Caco-2 (cell line): ENCODE measurements at regions not wholly inside any gene's neighbourhood (a gene's known extent, or its start where the extent isn't known, plus 50 kb on each side); places are given as distances from the start of the nearest gene placed in this dataset.
"Not testable (repeated sequence)": the region's sequence is repeated elsewhere in the genome, so short reads cannot be mapped to it uniquely, and the experiment has no call there.

Source experiments
- BruUV-seq: library from RNA; stranded (reverse); fragments of 400-500 nt; replicated peaks from 2 replicates; lab custom pipeline; 2021; lab: Mats Ljungman, UMichigan
- CTCF ChIA-PET: fragments of 300-600 bp; sonication (Branson Sonifier 250); formaldehyde crosslinking; loops from one replicate; lab custom pipeline; 2022; ENCODE audit warnings: antibody characterized with exemption; lab: Charles Lee
- POLR2A ChIA-PET: fragments of 300-600 bp; sonication (Branson Sonifier 250); formaldehyde crosslinking; loops from one replicate; lab custom pipeline; 2022; ENCODE audit warnings: antibody characterized with exemption; lab: Charles Lee
- DNase-seq, 2 experiments: peaks; one replicate each; pipeline versions ENCODE4 v3.0.0 to v3.0.0-alpha.2; 2020 to 2022
- H3K27me3 ChIP-seq: replicated peaks from 2 replicates; pipeline ENCODE4 v1.6.0; 2011; ENCODE audit warnings: low read length; ENCODE audit not compliant: control insufficient read depth, insufficient read depth
- H3K36me3 ChIP-seq: 2 replicates; pipeline ENCODE4 v1.5.1; 2011; ENCODE audit warnings: low read length; ENCODE audit not compliant: control insufficient read depth, insufficient read depth
- H3K4me1 ChIP-seq: fragments of 250-450 bp; sonication (Bioruptor Pico); 2 replicates; pipeline ENCODE4 v1.5.1; 2020; ENCODE audit warnings: mild to moderate bottlenecking
- H3K4me3 ChIP-seq: 2 replicates; pipeline ENCODE4 v1.5.1; 2011; ENCODE audit warnings: low read depth, mild to moderate bottlenecking, control low read depth, low read length
- H3K9me3 ChIP-seq: fragments of 250-450 bp; sonication (Bioruptor Pico); 2 replicates; pipeline ENCODE4 v1.5.1; 2020; ENCODE audit warnings: mild to moderate bottlenecking, moderate library complexity
- H3K27ac Mint-ChIP-seq: one replicate; pipeline ENCODE4 v1.8.0; 2022; ENCODE audit warnings: mixed read lengths; ENCODE audit not compliant: unreplicated experiment
- H3K27me3 Mint-ChIP-seq: one replicate; pipeline ENCODE4 v1.8.0; 2022; ENCODE audit warnings: mixed read lengths; ENCODE audit not compliant: insufficient read depth, unreplicated experiment
- H3K36me3 Mint-ChIP-seq: one replicate; pipeline ENCODE4 v1.8.0; 2022; ENCODE audit warnings: mild to moderate bottlenecking, mixed read lengths; ENCODE audit not compliant: insufficient read depth, unreplicated experiment
- H3K4me1 Mint-ChIP-seq: one replicate; pipeline ENCODE4 v1.8.0; 2022; ENCODE audit warnings: low read depth, mixed read lengths; ENCODE audit not compliant: unreplicated experiment
- H3K4me3 Mint-ChIP-seq: one replicate; pipeline ENCODE4 v1.8.0; 2022; ENCODE audit warnings: mild to moderate bottlenecking, moderate library complexity, mixed read lengths; ENCODE audit not compliant: unreplicated experiment
- H3K9me3 Mint-ChIP-seq: one replicate; pipeline ENCODE4 v1.8.0; 2022; ENCODE audit warnings: mixed read lengths; ENCODE audit not compliant: unreplicated experiment
- intact Hi-C: fragments of 100-400 bp; cut with micrococcal nuclease; formaldehyde crosslinking; loops from one replicate; pipeline ENCODE4 v1.10.0; 2022; ENCODE audit not compliant: unreplicated experiment

GRCh38 chr9:39559384-39559783 lies 203.9 kb downstream of the SPATA31A1 start:
- H3K9me3 Mint-ChIP-seq, H3K27me3 Mint-ChIP-seq, H3K9me3 ChIP-seq, H3K4me1 ChIP-seq, H3K36me3 Mint-ChIP-seq, H3K27ac Mint-ChIP-seq, H3K4me3 Mint-ChIP-seq, POLR2A ChIA-PET, H3K36me3 ChIP-seq, intact Hi-C loops, CTCF ChIA-PET, BruUV-seq, H3K4me3 ChIP-seq, H3K27me3 ChIP-seq, H3K4me1 Mint-ChIP-seq: not testable (repeated sequence)
- DNase-seq: peak; percentile 7 to 30

- DNase-seq, H3K36me3 Mint-ChIP-seq, H3K9me3 Mint-ChIP-seq, H3K27me3 Mint-ChIP-seq, H3K4me1 ChIP-seq, CTCF ChIA-PET, H3K4me3 ChIP-seq, POLR2A ChIA-PET, intact Hi-C loops, H3K27me3 ChIP-seq, H3K27ac Mint-ChIP-seq, H3K4me3 Mint-ChIP-seq, H3K36me3 ChIP-seq, H3K9me3 ChIP-seq, H3K4me1 Mint-ChIP-seq, BruUV-seq: not testable (repeated sequence)
Observed at GRCh38 chr9:39566782-39567181, 211.3 kb downstream of the SPATA31A1 start.

- DNase-seq, H3K27me3 Mint-ChIP-seq: not testable (repeated sequence)
Observed at GRCh38 chr9:39567396-39567795, 211.9 kb downstream of the SPATA31A1 start.

GRCh38 chr9:39568900-39569299 lies 213.4 kb downstream of the SPATA31A1 start:
- H3K27me3 Mint-ChIP-seq, H3K36me3 ChIP-seq, DNase-seq, intact Hi-C loops, H3K4me1 ChIP-seq, H3K27ac Mint-ChIP-seq, H3K36me3 Mint-ChIP-seq, CTCF ChIA-PET, H3K4me1 Mint-ChIP-seq, POLR2A ChIA-PET, H3K4me3 ChIP-seq, H3K4me3 Mint-ChIP-seq, BruUV-seq, H3K27me3 ChIP-seq, H3K9me3 Mint-ChIP-seq, H3K9me3 ChIP-seq: not testable (repeated sequence)

More at GRCh38 chr9:39567396-39567795, 211.9 kb downstream of the SPATA31A1 start:
- H3K9me3 Mint-ChIP-seq, H3K4me1 ChIP-seq, intact Hi-C loops, H3K36me3 Mint-ChIP-seq, H3K27me3 ChIP-seq, H3K27ac Mint-ChIP-seq, H3K9me3 ChIP-seq, H3K4me3 Mint-ChIP-seq, CTCF ChIA-PET, BruUV-seq, H3K36me3 ChIP-seq, H3K4me1 Mint-ChIP-seq, POLR2A ChIA-PET, H3K4me3 ChIP-seq: not testable (repeated sequence)

- H3K4me3 ChIP-seq, CTCF ChIA-PET, H3K36me3 Mint-ChIP-seq, intact Hi-C loops, H3K4me1 Mint-ChIP-seq, H3K4me1 ChIP-seq, H3K27me3 ChIP-seq, H3K4me3 Mint-ChIP-seq, DNase-seq, H3K9me3 ChIP-seq, H3K27ac Mint-ChIP-seq, H3K27me3 Mint-ChIP-seq, BruUV-seq, POLR2A ChIA-PET, H3K36me3 ChIP-seq, H3K9me3 Mint-ChIP-seq: not testable (repeated sequence)
Observed at GRCh38 chr9:39573024-39574022, 217.9 kb downstream of the SPATA31A1 start.

GRCh38 chr9:39579000-39579399 lies 223.5 kb downstream of the SPATA31A1 start:
- CTCF ChIA-PET, H3K4me1 ChIP-seq, intact Hi-C loops, H3K27me3 Mint-ChIP-seq, H3K4me3 Mint-ChIP-seq, H3K4me3 ChIP-seq, H3K27ac Mint-ChIP-seq, H3K9me3 ChIP-seq, H3K36me3 ChIP-seq, H3K36me3 Mint-ChIP-seq, POLR2A ChIA-PET, BruUV-seq, H3K9me3 Mint-ChIP-seq, DNase-seq, H3K27me3 ChIP-seq, H3K4me1 Mint-ChIP-seq: not testable (repeated sequence)

GRCh38 chr9:39581296-39581695 lies 225.8 kb downstream of the SPATA31A1 start:
- CTCF ChIA-PET, H3K4me3 ChIP-seq, H3K36me3 Mint-ChIP-seq, H3K36me3 ChIP-seq, BruUV-seq, H3K4me3 Mint-ChIP-seq, H3K4me1 Mint-ChIP-seq, POLR2A ChIA-PET, H3K27ac Mint-ChIP-seq, H3K4me1 ChIP-seq, H3K9me3 ChIP-seq, H3K27me3 Mint-ChIP-seq, DNase-seq, H3K27me3 ChIP-seq, H3K9me3 Mint-ChIP-seq, intact Hi-C loops: not testable (repeated sequence)
